Fibroblast of pulmonary artery (primary cell): ENCODE measurements at regions not wholly inside any gene's neighbourhood (a gene's known extent, or its start where the extent isn't known, plus 50 kb on each side); places are given as distances from the start of the nearest gene placed in this dataset.

Source experiments
- DNase-seq: peaks from one replicate; pipeline ENCODE4 v3.0.0-alpha.2; 2010; ENCODE audit warnings: low read depth
- H3K4me3 ChIP-seq: replicated peaks from 2 replicates; pipeline ENCODE4 v1.5.1; 2011; ENCODE audit warnings: low read depth, mild to moderate bottlenecking, control low read depth, low read length, moderate library complexity
- CTCF ChIP-seq: IDR thresholded peaks from 2 replicates; pipeline ENCODE4 v1.5.1; 2011; ENCODE audit warnings: mild to moderate bottlenecking, control low read depth, low read length, inconsistent platforms; ENCODE audit errors: missing control alignments

DNA sequence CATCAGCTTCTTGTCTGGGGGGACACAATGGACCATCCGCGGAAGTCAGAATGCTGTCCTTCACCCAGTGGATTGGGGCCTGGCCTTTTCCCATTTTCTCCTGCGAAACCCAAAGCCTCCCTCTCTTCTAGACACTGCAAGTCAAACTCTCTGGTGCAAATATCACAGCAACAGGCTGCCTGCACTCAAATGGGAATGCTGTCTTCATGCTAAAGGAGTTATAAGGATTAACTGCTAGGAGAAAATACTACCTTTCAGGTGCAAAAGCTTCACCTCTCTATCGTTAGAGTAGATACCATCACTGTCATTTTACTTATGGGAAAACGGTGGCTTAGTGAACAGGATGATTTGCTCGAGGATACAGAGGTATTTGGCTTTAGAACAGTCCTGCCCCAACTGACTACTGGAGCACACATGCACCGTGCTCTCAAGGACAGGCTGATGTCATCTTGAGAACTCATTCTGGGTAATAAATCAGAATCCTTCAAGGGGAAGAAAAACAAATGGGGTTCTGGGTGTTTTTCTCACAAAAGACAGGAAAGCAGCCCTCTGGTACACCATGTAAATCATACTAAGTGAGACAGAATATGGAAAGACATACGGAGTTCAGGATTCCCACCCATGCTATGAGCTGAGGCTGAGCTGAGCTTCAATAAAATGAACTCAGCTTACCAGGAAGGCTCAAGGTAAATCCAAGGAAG lies 100.9 kb downstream of the SAMD9 start:
- no peak for DNase-seq
- TF ChIP-seq CTCF: no peak
- H3K4me3 ChIP-seq: no peak overlapping the region

- H3K4me3 ChIP-seq: no peak overlapping the region
- peak; percentile 35 for DNase-seq
- TF ChIP-seq CTCF: no peak
Measured at GRCh38 chr7:93015779-93016481, 101.8 kb downstream of the SAMD9 start.

DNA sequence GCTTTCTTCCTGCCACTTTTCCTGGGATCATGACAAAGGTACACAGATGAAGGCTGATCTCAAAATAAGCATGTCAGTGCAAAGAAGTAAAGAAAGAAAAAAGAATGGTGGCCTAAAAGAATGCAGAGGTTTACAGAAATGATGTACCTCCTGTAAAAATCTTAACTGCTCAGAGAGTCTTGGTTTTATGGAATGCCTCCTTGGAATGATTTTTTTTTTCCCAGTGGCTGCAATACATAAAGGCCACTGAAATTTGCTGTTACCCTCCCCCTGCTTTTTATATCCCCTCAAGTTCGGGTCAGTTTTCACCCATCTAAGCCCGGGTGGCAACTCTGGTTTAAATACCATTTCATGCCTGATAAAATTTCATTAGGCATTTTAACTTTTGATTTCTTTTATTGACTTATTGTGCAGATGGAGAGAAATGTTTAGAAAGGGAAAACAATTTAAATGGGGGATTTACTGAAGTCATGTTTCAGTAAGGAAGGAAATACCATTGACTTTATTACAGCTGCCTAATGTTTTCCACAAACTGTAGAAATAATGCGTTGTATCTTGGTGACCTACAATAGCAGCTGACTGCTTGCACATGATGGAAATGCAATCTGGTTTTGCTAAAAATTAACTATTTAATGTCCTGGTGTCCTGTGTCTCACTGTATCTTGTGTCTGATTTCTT lies 102.5 kb downstream of the SAMD9 start:
- H3K4me3 ChIP-seq: no peak overlapping the region
- DNase-seq: peak; percentile 72
- no peak for TF ChIP-seq CTCF

DNA sequence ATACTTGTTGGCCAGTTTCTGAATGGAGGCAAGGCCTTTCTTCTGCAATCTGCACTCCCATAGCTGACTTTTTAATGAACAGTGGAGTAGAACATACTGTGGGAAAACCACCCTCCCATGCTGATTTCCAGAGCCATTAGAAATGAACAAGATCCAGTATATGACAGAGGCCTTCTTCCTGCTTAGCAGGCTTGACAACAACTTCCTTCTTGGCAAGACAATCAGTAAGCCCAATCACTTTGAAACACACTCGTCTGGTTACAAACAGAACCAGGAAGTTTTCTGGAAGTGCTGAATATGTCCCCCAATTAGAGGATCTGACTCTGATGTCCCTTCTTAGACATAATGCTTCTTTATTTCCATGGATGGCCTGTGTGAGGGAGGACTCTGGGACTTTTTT lies 103.4 kb downstream of the SAMD9 start:
- DNase-seq: no peak
- no peak overlapping the region for H3K4me3 ChIP-seq
- TF ChIP-seq CTCF: no peak

DNA sequence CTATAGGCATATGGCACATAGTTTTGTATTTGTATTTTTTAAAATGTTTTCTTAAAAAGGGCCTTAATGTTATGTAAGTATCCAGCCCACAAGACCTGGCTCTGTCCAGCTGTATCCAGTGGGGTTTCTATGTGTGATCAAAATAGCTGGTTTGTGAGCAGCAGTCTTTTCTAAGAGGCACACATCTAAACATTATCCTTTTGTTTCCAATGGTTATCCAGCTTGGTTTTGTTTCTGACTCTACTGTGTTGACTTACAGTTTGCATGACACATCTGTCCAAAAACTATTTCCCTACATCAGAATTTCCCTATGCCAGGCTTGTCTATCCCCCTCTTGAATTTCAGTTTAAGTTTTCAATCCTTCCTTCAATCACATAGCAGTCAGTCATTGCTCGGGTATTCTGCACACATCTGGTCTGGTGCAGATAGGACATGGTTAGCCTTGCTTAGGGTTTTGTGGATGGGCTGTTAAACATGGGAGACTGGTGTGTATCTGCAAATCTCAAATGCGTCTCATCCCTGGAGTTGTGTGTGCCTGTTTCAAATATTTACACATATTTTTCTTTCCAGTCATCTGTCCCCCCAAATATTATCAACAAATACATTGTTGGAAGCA lies 104.2 kb downstream of the SAMD9 start:
- no peak overlapping the region for H3K4me3 ChIP-seq
- DNase-seq: no peak
- TF ChIP-seq CTCF: no peak

DNA sequence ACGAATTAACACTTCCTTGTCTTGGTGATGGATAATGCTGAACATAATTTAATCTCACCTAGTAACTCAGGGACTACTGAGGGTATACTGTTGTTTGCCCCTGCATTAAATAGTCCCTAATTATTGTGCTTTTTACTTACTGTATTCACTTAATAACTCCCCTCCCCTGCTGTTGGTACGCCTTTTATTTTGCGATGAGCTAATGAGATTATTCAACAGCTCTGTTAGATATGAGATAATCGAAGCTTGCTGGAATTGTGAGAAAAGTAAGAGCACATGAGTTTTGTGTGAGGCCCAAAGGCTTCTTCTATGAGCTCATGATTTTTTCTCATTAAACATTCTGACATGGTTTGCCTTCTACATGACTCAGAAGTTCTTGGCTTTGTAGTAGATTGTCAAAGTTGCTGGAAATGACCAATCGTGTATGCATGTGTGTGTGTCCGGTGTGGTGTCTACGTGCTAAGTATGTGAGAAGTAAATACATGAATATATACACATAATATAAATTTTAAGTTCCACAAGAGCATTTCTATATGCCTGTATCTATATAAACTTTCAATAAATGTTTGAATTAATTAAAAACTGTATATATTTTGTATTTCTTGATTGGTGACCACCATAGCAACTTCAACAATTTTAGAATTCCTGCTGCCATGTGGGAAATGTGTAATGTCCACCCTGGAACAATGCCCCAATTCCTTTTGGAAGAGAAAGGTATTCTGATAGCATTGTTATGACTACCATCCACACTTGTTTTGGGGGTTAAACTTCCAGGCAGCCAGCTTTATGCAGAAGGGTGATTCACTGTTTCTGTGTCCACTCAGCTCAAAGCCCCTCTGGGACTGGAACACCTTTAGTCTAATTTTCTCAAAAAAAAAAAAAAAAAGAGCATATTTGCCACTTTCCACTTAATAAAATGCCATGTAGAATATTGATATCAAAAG lies 106.2 kb downstream of the SAMD9 start:
- DNase-seq: peak; percentile 97
- TF ChIP-seq CTCF: no peak
- H3K4me3 ChIP-seq: no peak overlapping the region
